GM12878 (cell line): ENCODE measurements at regions not wholly inside any gene's neighbourhood (a gene's known extent, or its start where the extent isn't known, plus 50 kb on each side); places are given as distances from the start of the nearest gene placed in this dataset.
A peak's percentile ranks its signal among the peaks of the same experiment; 100 is the strongest.

Experiments used
- ATF7 ChIP-seq: fragments of 450-650 bp; IDR thresholded peaks from 2 replicates; pipeline ENCODE4 v1.6.1; 2016; ENCODE audit warnings: low read depth, mild to moderate bottlenecking
- BCL3 ChIP-seq: IDR thresholded peaks from 2 replicates; pipeline ENCODE4 v1.6.1; 2011; ENCODE audit warnings: borderline replicate concordance, low read depth, mild to moderate bottlenecking, moderate library complexity, low read length; ENCODE audit not compliant: insufficient read depth, poor library complexity, severe bottlenecking
- BHLHE40 ChIP-seq, 2 experiments: fragments of 450-650 bp in 1 of 2; IDR thresholded peaks; 2 replicates each; pipeline ENCODE4 v1.6.1; 2011 to 2017; ENCODE audit warnings: low read depth in 2 of 2, borderline replicate concordance in 1 of 2, improper control_type of control experiment in 1 of 2, low read length in 1 of 2, mild to moderate bottlenecking in 1 of 2
- CREB1 ChIP-seq: IDR thresholded peaks from 2 replicates; pipeline ENCODE4 v1.6.1; 2012; ENCODE audit warnings: low read depth, mild to moderate bottlenecking, inconsistent platforms
- CREM ChIP-seq: IDR thresholded peaks from 2 replicates; pipeline ENCODE4 v1.6.1; 2014; ENCODE audit warnings: antibody characterized with exemption, low read depth
- DPF2 ChIP-seq: fragments of 450-650 bp; IDR thresholded peaks from 2 replicates; pipeline ENCODE4 v1.6.1; 2017; ENCODE audit warnings: mild to moderate bottlenecking
- EP300 ChIP-seq, 2 experiments: fragments of 150-350 bp in 1 of 2; IDR thresholded peaks; 2 replicates each; pipeline ENCODE4 v1.6.1; 2011 to 2012; ENCODE audit warnings: low read depth in 2 of 2, low read length in 2 of 2, borderline replicate concordance in 1 of 2, improper control_type of control experiment in 1 of 2, inconsistent platforms in 1 of 2; ENCODE audit not compliant: control insufficient read depth in 1 of 2
- NBN ChIP-seq: fragments of 450-650 bp; IDR thresholded peaks from 2 replicates; pipeline ENCODE4 v1.6.1; 2016
- NR2F1 ChIP-seq: fragments of 450-650 bp; conservative IDR thresholded peaks from 2 replicates; pipeline ENCODE4 v1.6.1; 2017; ENCODE audit warnings: mild to moderate bottlenecking
- NRF1 ChIP-seq: conservative IDR thresholded peaks from 2 replicates; pipeline ENCODE4 v1.6.1; 2011; ENCODE audit warnings: mild to moderate bottlenecking, low read depth, low read length, improper control_type of control experiment
- PKNOX1 ChIP-seq: fragments of 450-650 bp; IDR thresholded peaks from 2 replicates; pipeline ENCODE4 v1.6.1; 2016; ENCODE audit warnings: mild to moderate bottlenecking
- POLR2A ChIP-seq: IDR thresholded peaks from 2 replicates; pipeline ENCODE4 v1.6.1; 2011; ENCODE audit warnings: low read depth, mild to moderate bottlenecking, low read length
- POU2F2 ChIP-seq: IDR thresholded peaks from 3 replicates; pipeline ENCODE4 v1.6.1; 2011; ENCODE audit warnings: low read depth, mild to moderate bottlenecking, low read length, borderline replicate concordance
- RAD21 ChIP-seq: IDR thresholded peaks from 2 replicates; pipeline ENCODE4 v1.6.1; 2011; ENCODE audit warnings: mild to moderate bottlenecking, low read depth, low read length, moderate library complexity; ENCODE audit not compliant: insufficient read depth
- RUNX3 ChIP-seq: IDR thresholded peaks from 2 replicates; pipeline ENCODE4 v1.6.1; 2012; ENCODE audit warnings: low read length, inconsistent platforms
- SKIL ChIP-seq: fragments of 450-650 bp; IDR thresholded peaks from 2 replicates; pipeline ENCODE4 v1.6.1; 2017; ENCODE audit warnings: mild to moderate bottlenecking, low read depth, inconsistent platforms; ENCODE audit not compliant: poor library complexity, severe bottlenecking
- SPI1 ChIP-seq: IDR thresholded peaks from 2 replicates; pipeline ENCODE4 v1.6.1; 2011; ENCODE audit warnings: low read depth, mild to moderate bottlenecking, low read length, moderate library complexity, borderline replicate concordance; ENCODE audit not compliant: insufficient read depth
- TCF3 ChIP-seq: IDR thresholded peaks from 2 replicates; pipeline ENCODE4 v1.6.1; 2012; ENCODE audit warnings: low read depth, mild to moderate bottlenecking, low read length, borderline replicate concordance; ENCODE audit not compliant: insufficient read depth
- ZNF217 ChIP-seq: fragments of 450-650 bp; IDR thresholded peaks from 2 replicates; pipeline ENCODE4 v1.6.1; 2017; ENCODE audit warnings: antibody characterized with exemption, mild to moderate bottlenecking

- TF ChIP-seq BCL3 (peak; percentile 17), TCF3 (peak; percentile 73; the same call in 1 of the 2 replicates), POU2F2 (0 out of 3 replicates have a peak, but pooled peaks have one; percentile 8), NBN (no peak), PKNOX1 (peak; percentile 90), RAD21 (peak; percentile 15; the same call in 1 of the 2 replicates), POLR2A (no peak), DPF2 (peak; percentile 69), CREB1 (peak; percentile 78), CREM (peak; percentile 75; the same call in 1 of the 2 replicates), BHLHE40 (IDR thresholded peaks at IDR 0.05; ENCODE audit: borderline replicate concordance in 1 of 2, low read depth in 2 of 2, low read length in 1 of 2) (peak in 1 of 2 experiments; percentile 23; a peak in 1 of 4 replicates), SKIL (peak; percentile 84), NRF1 (no peak), EP300 (IDR thresholded peaks at IDR 0.05; ENCODE audit: borderline replicate concordance in 1 of 2, control insufficient read depth in 1 of 2, low read depth in 2 of 2, low read length in 2 of 2) (peak; percentile 48 to 67; a peak in 1 of 4 replicates), ZNF217 (no peak), NR2F1 (peak; percentile 96), RUNX3 (peak; percentile 72), SPI1 (0 out of 2 replicates have a peak, but pooled peaks have one; percentile 19), ATF7 (peak; percentile 78)
These were observed 123.6 kb downstream of the DTL start (continued) for GRCh38 chr1:212158912-212159796.
